ENCODE measurements at regions not wholly inside any gene's neighbourhood (a gene's known extent, or its start where the extent isn't known, plus 50 kb on each side); places are given as distances from the start of the nearest gene placed in this dataset.

GRCh38 chr16:85491058-85491771, 121.9 kb upstream of the GSE1 start:
- no peak for TF ChIP-seq POLR2AphosphoS5 (IDR thresholded peaks at IDR 0.05; ENCODE audit: low read depth, low read length)
- no peak for TF ChIP-seq POLR2A (IDR thresholded peaks at IDR 0.05; ENCODE audit: low read depth, low read length)

Measured in GM12891 (cell line).